ENCODE measurements at regions not wholly inside any gene's neighbourhood (a gene's known extent, or its start where the extent isn't known, plus 50 kb on each side); places are given as distances from the start of the nearest gene placed in this dataset.

DNA sequence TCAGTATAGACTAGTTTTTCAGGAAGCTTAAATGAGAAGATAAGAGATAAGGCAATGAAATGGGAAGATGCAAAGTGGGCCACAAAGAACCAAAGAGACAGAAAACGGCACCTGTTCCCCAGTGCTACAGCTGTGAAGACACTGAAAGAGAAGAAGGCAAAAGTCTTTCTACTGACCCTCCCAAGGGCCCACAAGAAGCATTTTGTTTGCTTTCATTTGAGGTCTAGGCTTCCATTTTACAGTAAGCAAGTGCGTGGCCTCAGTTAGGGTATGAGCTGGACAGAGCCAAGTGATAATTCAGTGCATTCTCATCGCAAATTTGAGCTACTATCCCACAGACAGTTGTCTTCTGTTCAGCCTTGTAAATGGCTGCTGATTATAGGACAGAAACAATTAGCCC lies 53.4 kb upstream of the STK17B start:
- DNase-seq (ENCODE audit: extremely low read depth, low read depth): no peak
- TF ChIP-seq, protein P1, sequence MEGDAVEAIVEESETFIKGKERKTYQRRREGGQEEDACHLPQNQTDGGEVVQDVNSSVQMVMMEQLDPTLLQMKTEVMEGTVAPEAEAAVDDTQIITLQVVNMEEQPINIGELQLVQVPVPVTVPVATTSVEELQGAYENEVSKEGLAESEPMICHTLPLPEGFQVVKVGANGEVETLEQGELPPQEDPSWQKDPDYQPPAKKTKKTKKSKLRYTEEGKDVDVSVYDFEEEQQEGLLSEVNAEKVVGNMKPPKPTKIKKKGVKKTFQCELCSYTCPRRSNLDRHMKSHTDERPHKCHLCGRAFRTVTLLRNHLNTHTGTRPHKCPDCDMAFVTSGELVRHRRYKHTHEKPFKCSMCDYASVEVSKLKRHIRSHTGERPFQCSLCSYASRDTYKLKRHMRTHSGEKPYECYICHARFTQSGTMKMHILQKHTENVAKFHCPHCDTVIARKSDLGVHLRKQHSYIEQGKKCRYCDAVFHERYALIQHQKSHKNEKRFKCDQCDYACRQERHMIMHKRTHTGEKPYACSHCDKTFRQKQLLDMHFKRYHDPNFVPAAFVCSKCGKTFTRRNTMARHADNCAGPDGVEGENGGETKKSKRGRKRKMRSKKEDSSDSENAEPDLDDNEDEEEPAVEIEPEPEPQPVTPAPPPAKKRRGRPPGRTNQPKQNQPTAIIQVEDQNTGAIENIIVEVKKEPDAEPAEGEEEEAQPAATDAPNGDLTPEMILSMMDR (IDR thresholded peaks at IDR 0.05; ENCODE audit: low read depth, low read length, missing control alignments): no peak
- no peak overlapping the region for H3K4me3 ChIP-seq (replicated peaks; ENCODE audit: low read depth, low read length)

DNA sequence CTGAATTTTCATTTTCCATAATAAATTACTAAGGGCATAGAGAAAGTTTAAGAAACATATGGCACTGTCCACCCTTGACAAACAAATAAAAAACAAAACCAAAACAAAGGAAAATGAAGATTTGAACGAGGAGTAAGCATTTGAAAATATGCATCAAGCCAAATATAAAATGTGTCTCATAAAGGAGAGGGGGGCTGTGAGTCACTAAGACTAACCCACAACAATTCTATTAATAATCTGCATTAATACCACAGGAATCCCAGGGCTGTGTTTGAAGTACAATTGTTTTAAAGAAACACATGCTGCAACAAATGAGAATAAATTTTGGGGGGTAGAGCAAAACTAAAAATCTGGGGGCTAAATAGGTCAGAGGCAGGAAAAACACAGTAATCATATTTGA lies 53.8 kb upstream of the STK17B start:
- DNase-seq (ENCODE audit: extremely low read depth, low read depth): no peak
- H3K4me3 ChIP-seq (replicated peaks; ENCODE audit: low read depth, low read length): no peak overlapping the region
- TF ChIP-seq, protein P1 (IDR thresholded peaks at IDR 0.05; ENCODE audit: low read depth, low read length, missing control alignments): no peak

DNA sequence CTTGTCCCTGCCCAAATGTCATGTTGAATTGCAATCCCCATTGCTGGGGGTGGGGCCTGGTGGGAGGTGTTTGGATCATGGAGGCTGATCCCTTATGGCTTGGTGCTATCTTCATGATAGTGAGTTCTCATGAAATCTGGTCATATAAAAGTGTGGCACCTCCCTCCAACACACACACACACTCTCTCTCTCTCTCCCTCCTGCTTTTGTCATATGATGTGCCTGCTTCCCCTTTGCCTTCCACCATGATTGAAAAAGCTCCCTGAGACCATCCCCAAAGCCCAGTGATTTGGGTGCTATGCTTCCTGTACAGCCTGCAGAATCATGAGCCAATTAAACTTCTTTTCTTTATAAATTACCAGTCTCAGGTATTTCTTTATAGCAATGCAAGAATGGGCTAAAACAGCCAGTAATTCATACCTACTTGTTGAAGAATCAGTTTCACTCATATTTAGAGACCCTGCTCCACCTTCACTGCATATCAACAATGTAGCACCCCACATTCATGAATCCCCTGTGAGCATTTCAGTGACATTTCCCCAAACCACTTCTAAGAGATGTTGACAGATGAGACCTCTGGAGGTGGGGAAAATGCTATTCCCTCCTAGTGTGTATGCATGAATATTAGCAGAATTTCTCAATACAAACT lies 54.8 kb upstream of the STK17B start:
- TF ChIP-seq, protein P1 (IDR thresholded peaks at IDR 0.05; ENCODE audit: low read depth, low read length, missing control alignments): no peak
- no peak for DNase-seq (ENCODE audit: extremely low read depth, low read depth)
- H3K4me3 ChIP-seq (replicated peaks; ENCODE audit: low read depth, low read length): no peak overlapping the region

DNA sequence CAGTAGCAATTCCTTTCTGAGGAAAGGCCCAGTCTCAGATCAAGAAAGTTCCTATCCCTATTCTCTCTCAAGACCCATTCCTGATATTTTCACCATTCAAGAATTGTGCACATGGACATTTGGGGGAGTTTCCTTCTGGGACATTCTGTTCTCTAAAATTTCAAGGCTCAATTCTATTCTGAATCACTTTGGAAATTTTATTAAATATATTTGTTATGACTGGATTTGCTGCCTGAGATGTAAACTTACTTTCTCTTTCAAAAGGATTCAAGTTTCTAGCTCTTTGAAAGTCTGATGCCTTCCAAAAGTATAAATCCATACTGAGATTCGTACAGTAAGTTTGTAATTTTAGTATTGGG lies 55.3 kb upstream of the STK17B start:
- H3K4me3 ChIP-seq (replicated peaks; ENCODE audit: low read depth, low read length): no peak overlapping the region
- no peak for DNase-seq (ENCODE audit: extremely low read depth, low read depth)
- TF ChIP-seq, protein P1 (IDR thresholded peaks at IDR 0.05; ENCODE audit: low read depth, low read length, missing control alignments): no peak

DNA sequence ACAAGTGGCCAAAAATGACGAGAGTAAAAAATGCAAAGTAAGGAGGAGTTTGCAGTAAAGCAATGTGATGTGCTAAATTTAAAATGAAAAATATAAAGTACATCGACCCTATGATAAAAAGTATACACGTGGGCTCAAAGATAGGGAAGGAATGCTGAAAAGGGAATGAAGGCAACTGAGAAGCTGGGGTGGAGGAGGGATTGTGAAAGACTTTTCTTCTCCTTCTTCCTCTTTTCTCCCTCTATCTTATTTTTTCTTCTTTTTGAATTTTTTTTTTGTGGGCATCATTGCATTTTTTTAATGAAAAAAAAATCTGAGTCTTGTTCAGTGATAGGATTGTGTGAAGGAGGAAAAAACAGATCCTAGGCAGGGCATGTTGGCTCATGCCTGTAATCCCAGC lies 57.6 kb upstream of the STK17B start:
- DNase-seq (ENCODE audit: extremely low read depth, low read depth): no peak
- TF ChIP-seq, protein P1 (IDR thresholded peaks at IDR 0.05; ENCODE audit: low read depth, low read length, missing control alignments): no peak
- no peak overlapping the region for H3K4me3 ChIP-seq (replicated peaks; ENCODE audit: low read depth, low read length)

DNA sequence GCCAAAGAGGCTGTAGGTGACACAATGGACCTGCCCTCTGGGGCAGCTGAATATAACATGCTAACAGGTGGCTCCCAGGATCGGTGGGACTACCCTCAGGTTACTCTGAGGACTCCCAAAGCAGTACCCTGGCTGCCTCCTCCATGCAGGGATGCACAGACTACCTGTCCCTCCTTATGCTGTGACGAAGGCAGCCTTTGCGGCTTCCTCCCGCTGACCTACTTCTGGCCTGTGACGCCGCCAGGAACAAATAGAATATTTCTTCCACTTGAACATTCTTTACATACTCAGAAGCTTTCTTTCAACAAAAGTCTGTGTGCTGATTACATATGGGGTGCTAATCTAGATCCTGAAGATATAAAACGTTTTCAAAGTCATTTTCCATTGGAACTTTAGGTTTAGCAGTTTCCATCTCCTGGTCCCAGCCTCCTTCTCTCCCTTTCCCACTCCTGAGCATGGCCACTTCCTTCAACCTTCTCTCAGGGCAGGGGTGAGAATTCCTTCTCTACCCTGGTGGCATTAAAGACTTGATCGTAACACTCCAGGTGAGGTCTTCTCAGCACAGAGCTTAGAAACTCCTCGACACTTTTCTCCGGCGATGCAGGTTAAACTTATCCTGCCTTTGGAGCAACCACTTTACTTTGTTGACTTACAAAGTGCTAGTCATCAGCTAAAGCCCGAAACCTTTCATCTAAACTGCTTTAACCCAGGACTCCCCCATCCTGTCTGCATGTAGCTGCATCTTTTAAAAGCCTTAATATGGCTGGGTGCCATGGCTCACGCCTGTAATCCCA lies 58.9 kb upstream of the STK17B start:
- H3K4me3 ChIP-seq (replicated peaks; ENCODE audit: low read depth, low read length): no peak overlapping the region
- TF ChIP-seq, protein P1 (IDR thresholded peaks at IDR 0.05; ENCODE audit: low read depth, low read length, missing control alignments): no peak
- DNase-seq (ENCODE audit: extremely low read depth, low read depth): no peak

Data from HFF-Myc (cell line).